Ishikawa (cell line): ENCODE measurements at regions not wholly inside any gene's neighbourhood (a gene's known extent, or its start where the extent isn't known, plus 50 kb on each side); places are given as distances from the start of the nearest gene placed in this dataset.

ENCODE experiments used
- CEBPB ChIP-seq: IDR thresholded peaks from 2 replicates; pipeline ENCODE4 v1.6.1; 2012
- EGR1 ChIP-seq: IDR thresholded peaks from 2 replicates; pipeline ENCODE4 v1.6.1; 2012
- TAF1 ChIP-seq: IDR thresholded peaks from 2 replicates; pipeline ENCODE4 v1.6.1; 2012; ENCODE audit warnings: low read depth, mild to moderate bottlenecking
- YY1 ChIP-seq: IDR thresholded peaks from 2 replicates; pipeline ENCODE4 v1.6.1; 2012; ENCODE audit warnings: low read depth
- ZBTB7A ChIP-seq: IDR thresholded peaks from 2 replicates; pipeline ENCODE4 v1.6.1; 2012; ENCODE audit warnings: low read depth
- TF ChIP-seq, protein P1 (sequence below): IDR thresholded peaks from 2 replicates; pipeline ENCODE4 v1.6.1; 2012; ENCODE audit warnings: low read depth, mild to moderate bottlenecking

DNA sequence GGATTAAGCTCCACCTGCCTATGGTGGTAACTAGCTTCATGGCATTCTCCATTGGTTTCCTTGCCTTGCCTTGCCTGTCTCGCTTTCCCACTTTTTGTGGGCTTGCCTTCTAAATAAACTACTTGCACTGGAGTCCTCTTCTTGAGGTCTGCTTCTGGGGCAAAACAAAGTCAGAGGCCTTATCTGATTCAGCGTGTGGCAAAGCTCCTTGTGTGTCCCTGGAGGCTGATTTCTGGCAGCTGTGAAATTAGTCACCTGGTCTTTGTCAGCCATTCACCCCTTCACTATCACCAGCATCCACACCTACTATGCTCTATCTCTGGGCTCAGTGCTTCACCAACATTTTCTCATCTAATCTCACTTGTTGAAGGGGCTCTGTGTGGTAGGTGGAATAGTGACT is 176.2 kb downstream of the SEC61B start:
- TF ChIP-seq, protein P1, sequence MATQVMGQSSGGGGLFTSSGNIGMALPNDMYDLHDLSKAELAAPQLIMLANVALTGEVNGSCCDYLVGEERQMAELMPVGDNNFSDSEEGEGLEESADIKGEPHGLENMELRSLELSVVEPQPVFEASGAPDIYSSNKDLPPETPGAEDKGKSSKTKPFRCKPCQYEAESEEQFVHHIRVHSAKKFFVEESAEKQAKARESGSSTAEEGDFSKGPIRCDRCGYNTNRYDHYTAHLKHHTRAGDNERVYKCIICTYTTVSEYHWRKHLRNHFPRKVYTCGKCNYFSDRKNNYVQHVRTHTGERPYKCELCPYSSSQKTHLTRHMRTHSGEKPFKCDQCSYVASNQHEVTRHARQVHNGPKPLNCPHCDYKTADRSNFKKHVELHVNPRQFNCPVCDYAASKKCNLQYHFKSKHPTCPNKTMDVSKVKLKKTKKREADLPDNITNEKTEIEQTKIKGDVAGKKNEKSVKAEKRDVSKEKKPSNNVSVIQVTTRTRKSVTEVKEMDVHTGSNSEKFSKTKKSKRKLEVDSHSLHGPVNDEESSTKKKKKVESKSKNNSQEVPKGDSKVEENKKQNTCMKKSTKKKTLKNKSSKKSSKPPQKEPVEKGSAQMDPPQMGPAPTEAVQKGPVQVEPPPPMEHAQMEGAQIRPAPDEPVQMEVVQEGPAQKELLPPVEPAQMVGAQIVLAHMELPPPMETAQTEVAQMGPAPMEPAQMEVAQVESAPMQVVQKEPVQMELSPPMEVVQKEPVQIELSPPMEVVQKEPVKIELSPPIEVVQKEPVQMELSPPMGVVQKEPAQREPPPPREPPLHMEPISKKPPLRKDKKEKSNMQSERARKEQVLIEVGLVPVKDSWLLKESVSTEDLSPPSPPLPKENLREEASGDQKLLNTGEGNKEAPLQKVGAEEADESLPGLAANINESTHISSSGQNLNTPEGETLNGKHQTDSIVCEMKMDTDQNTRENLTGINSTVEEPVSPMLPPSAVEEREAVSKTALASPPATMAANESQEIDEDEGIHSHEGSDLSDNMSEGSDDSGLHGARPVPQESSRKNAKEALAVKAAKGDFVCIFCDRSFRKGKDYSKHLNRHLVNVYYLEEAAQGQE, result no peak
- TF ChIP-seq EGR1 (no peak), CEBPB (no peak), TAF1 (no peak), ZBTB7A (no peak), YY1 (no peak)
